ENCODE measurements at regions not wholly inside any gene's neighbourhood (a gene's known extent, or its start where the extent isn't known, plus 50 kb on each side); places are given as distances from the start of the nearest gene placed in this dataset.
"Not testable (repeated sequence)": the region's sequence is repeated elsewhere in the genome, so short reads cannot be mapped to it uniquely, and the experiment has no call there.

GRCh38 chr3:159409711-159410110 is 578.9 kb upstream of the IL12A start:
- H3K36me3 ChIP-seq (ENCODE audit: insufficient read depth, low read length), result not testable (repeated sequence)

GRCh38 chr3:159413319-159413718 is 575.3 kb upstream of the IL12A start:
- no peaks in the 10 kb centered on the region for H4K20me1 ChIP-seq (ENCODE audit: insufficient read depth, low read depth, low read length)
- no peaks in the 10 kb centered on the region for H3K36me3 ChIP-seq (ENCODE audit: insufficient read depth, low read length)
- H3K4me1 ChIP-seq (ENCODE audit: low read length), result no peaks in the 10 kb centered on the region
- no peaks in the 10 kb centered on the region for H3K79me2 ChIP-seq (ENCODE audit: low read length)
- no peaks in the 10 kb centered on the region for H3K9me3 ChIP-seq (ENCODE audit: low read length)
- H3K4me3 ChIP-seq (ENCODE audit: low read length), result no peak overlapping the region
- H3K9ac ChIP-seq (ENCODE audit: low read length), result no peak overlapping the region
- H3K27ac ChIP-seq (ENCODE audit: low read length), result no peak overlapping the region
- no peaks in the 10 kb centered on the region for H3K27me3 ChIP-seq (ENCODE audit: low read length)
- H3K4me2 ChIP-seq (ENCODE audit: low read depth, low read length, poor library complexity, severe bottlenecking), result no peak overlapping the region
- no peak for DNase-seq
- H3K9me2 ChIP-seq (replicated peaks; ENCODE audit: insufficient read depth, low read length), result no peaks in the 10 kb centered on the region
- no peak overlapping the region for H2AFZ ChIP-seq (ENCODE audit: low read length)

More at GRCh38 chr3:159409711-159410110, 578.9 kb upstream of the IL12A start:
- H3K4me3 ChIP-seq (ENCODE audit: low read length); H2AFZ ChIP-seq (ENCODE audit: low read length); H3K9ac ChIP-seq (ENCODE audit: low read length); H3K4me2 ChIP-seq (ENCODE audit: low read depth, low read length, poor library complexity, severe bottlenecking); H3K27ac ChIP-seq (ENCODE audit: low read length); H4K20me1 ChIP-seq (ENCODE audit: insufficient read depth, low read depth, low read length); H3K9me3 ChIP-seq (ENCODE audit: low read length); H3K9me2 ChIP-seq (replicated peaks; ENCODE audit: insufficient read depth, low read length); H3K79me2 ChIP-seq (ENCODE audit: low read length); DNase-seq; H3K4me1 ChIP-seq (ENCODE audit: low read length); H3K27me3 ChIP-seq (ENCODE audit: low read length): not testable (repeated sequence)

GRCh38 chr3:159416856-159417255 is 571.8 kb upstream of the IL12A start:
- no peak overlapping the region for H3K9ac ChIP-seq (ENCODE audit: low read length)
- H2AFZ ChIP-seq (ENCODE audit: low read length), result no peak overlapping the region
- no peaks in the 10 kb centered on the region for H3K9me2 ChIP-seq (replicated peaks; ENCODE audit: insufficient read depth, low read length)
- H3K4me1 ChIP-seq (ENCODE audit: low read length), result no peaks in the 10 kb centered on the region
- H3K4me3 ChIP-seq (ENCODE audit: low read length), result no peak overlapping the region
- no peaks in the 10 kb centered on the region for H3K36me3 ChIP-seq (ENCODE audit: insufficient read depth, low read length)
- DNase-seq, result no peak
- no peaks in the 10 kb centered on the region for H3K9me3 ChIP-seq (ENCODE audit: low read length)
- no peaks in the 10 kb centered on the region for H3K27me3 ChIP-seq (ENCODE audit: low read length)
- H3K4me2 ChIP-seq (ENCODE audit: low read depth, low read length, poor library complexity, severe bottlenecking), result no peak overlapping the region
- H3K79me2 ChIP-seq (ENCODE audit: low read length), result no peaks in the 10 kb centered on the region
- H3K27ac ChIP-seq (ENCODE audit: low read length), result no peak overlapping the region
- no peaks in the 10 kb centered on the region for H4K20me1 ChIP-seq (ENCODE audit: insufficient read depth, low read depth, low read length)

GRCh38 chr3:159417761-159418160 is 570.9 kb upstream of the IL12A start:
- no peak overlapping the region for H2AFZ ChIP-seq (ENCODE audit: low read length)
- H3K4me2 ChIP-seq (ENCODE audit: low read depth, low read length, poor library complexity, severe bottlenecking), result no peak overlapping the region
- no peaks in the 10 kb centered on the region for H3K79me2 ChIP-seq (ENCODE audit: low read length)
- no peak overlapping the region for H3K27ac ChIP-seq (ENCODE audit: low read length)
- no peaks in the 10 kb centered on the region for H4K20me1 ChIP-seq (ENCODE audit: insufficient read depth, low read depth, low read length)
- H3K4me1 ChIP-seq (ENCODE audit: low read length), result no peaks in the 10 kb centered on the region
- H3K27me3 ChIP-seq (ENCODE audit: low read length), result no peaks in the 10 kb centered on the region
- H3K9me2 ChIP-seq (replicated peaks; ENCODE audit: insufficient read depth, low read length), result no peaks in the 10 kb centered on the region
- H3K9me3 ChIP-seq (ENCODE audit: low read length), result no peaks in the 10 kb centered on the region
- H3K36me3 ChIP-seq (ENCODE audit: insufficient read depth, low read length), result no peaks in the 10 kb centered on the region
- H3K4me3 ChIP-seq (ENCODE audit: low read length), result no peak overlapping the region
- no peak for DNase-seq
- H3K9ac ChIP-seq (ENCODE audit: low read length), result no peak overlapping the region

GRCh38 chr3:159418571-159419526 is 569.8 kb upstream of the IL12A start:
- H3K9me3 ChIP-seq (ENCODE audit: low read length), result no peaks in the 10 kb centered on the region
- no peak overlapping the region for H3K4me2 ChIP-seq (ENCODE audit: low read depth, low read length, poor library complexity, severe bottlenecking)
- no peaks in the 10 kb centered on the region for H3K4me1 ChIP-seq (ENCODE audit: low read length)
- no peaks in the 10 kb centered on the region for H3K36me3 ChIP-seq (ENCODE audit: insufficient read depth, low read length)
- no peak for DNase-seq
- no peak overlapping the region for H3K4me3 ChIP-seq (ENCODE audit: low read length)
- no peaks in the 10 kb centered on the region for H4K20me1 ChIP-seq (ENCODE audit: insufficient read depth, low read depth, low read length)
- H3K27ac ChIP-seq (ENCODE audit: low read length), result no peak overlapping the region
- no peak overlapping the region for H3K9ac ChIP-seq (ENCODE audit: low read length)
- H3K79me2 ChIP-seq (ENCODE audit: low read length), result no peaks in the 10 kb centered on the region
- H3K27me3 ChIP-seq (ENCODE audit: low read length), result no peaks in the 10 kb centered on the region
- H2AFZ ChIP-seq (ENCODE audit: low read length), result no peak overlapping the region
- no peaks in the 10 kb centered on the region for H3K9me2 ChIP-seq (replicated peaks; ENCODE audit: insufficient read depth, low read length)

- Histone ChIP-seq H4K20me1 (ENCODE audit: insufficient read depth, low read depth, low read length) (no peaks in the 10 kb centered on the region), H3K4me1 (ENCODE audit: low read length) (no peaks in the 10 kb centered on the region), H3K4me3 (ENCODE audit: low read length) (no peak overlapping the region), H3K9me3 (ENCODE audit: low read length) (no peaks in the 10 kb centered on the region), H3K36me3 (ENCODE audit: insufficient read depth, low read length) (no peaks in the 10 kb centered on the region), H3K9me2 (replicated peaks; ENCODE audit: insufficient read depth, low read length) (no peaks in the 10 kb centered on the region), H3K4me2 (ENCODE audit: low read depth, low read length, poor library complexity, severe bottlenecking) (no peak overlapping the region), H3K79me2 (ENCODE audit: low read length) (no peaks in the 10 kb centered on the region), H3K27me3 (ENCODE audit: low read length) (no peaks in the 10 kb centered on the region), H3K27ac (ENCODE audit: low read length) (no peak overlapping the region), H3K9ac (ENCODE audit: low read length) (no peak overlapping the region), H2AFZ (ENCODE audit: low read length) (no peak overlapping the region)
- no peak for DNase-seq
These were observed 558.9 kb upstream of the IL12A start for GRCh38 chr3:159429702-159430101.

- Histone ChIP-seq H3K9me2 (replicated peaks; ENCODE audit: insufficient read depth, low read length) (no peaks in the 10 kb centered on the region), H3K4me1 (ENCODE audit: low read length) (no peaks in the 10 kb centered on the region), H2AFZ (ENCODE audit: low read length) (no peak overlapping the region), H3K36me3 (ENCODE audit: insufficient read depth, low read length) (no peaks in the 10 kb centered on the region), H3K9me3 (ENCODE audit: low read length) (no peaks in the 10 kb centered on the region), H4K20me1 (ENCODE audit: insufficient read depth, low read depth, low read length) (no peaks in the 10 kb centered on the region), H3K79me2 (ENCODE audit: low read length) (no peaks in the 10 kb centered on the region), H3K27me3 (ENCODE audit: low read length) (no peaks in the 10 kb centered on the region), H3K27ac (ENCODE audit: low read length) (no peak overlapping the region), H3K9ac (ENCODE audit: low read length) (no peak overlapping the region), H3K4me2 (ENCODE audit: low read depth, low read length, poor library complexity, severe bottlenecking) (no peak overlapping the region), H3K4me3 (ENCODE audit: low read length) (no peak overlapping the region)
- no peak for DNase-seq
These were observed 555.8 kb upstream of the IL12A start for GRCh38 chr3:159432682-159433340.

- Histone ChIP-seq H3K79me2 (ENCODE audit: low read length) (no peaks in the 10 kb centered on the region), H3K9me3 (ENCODE audit: low read length) (no peaks in the 10 kb centered on the region), H3K27ac (ENCODE audit: low read length) (no peak overlapping the region), H4K20me1 (ENCODE audit: insufficient read depth, low read depth, low read length) (no peaks in the 10 kb centered on the region), H3K27me3 (ENCODE audit: low read length) (no peaks in the 10 kb centered on the region), H3K4me1 (ENCODE audit: low read length) (no peaks in the 10 kb centered on the region), H3K4me2 (ENCODE audit: low read depth, low read length, poor library complexity, severe bottlenecking) (no peak overlapping the region), H3K9me2 (replicated peaks; ENCODE audit: insufficient read depth, low read length) (no peaks in the 10 kb centered on the region), H3K9ac (ENCODE audit: low read length) (no peak overlapping the region), H3K4me3 (ENCODE audit: low read length) (no peak overlapping the region), H2AFZ (ENCODE audit: low read length) (no peak overlapping the region), H3K36me3 (ENCODE audit: insufficient read depth, low read length) (no peaks in the 10 kb centered on the region)
- no peak for DNase-seq
These were observed 549.3 kb upstream of the IL12A start for GRCh38 chr3:159439346-159439745.
